HFFc6 (cell line): ENCODE measurements at regions not wholly inside any gene's neighbourhood (a gene's known extent, or its start where the extent isn't known, plus 50 kb on each side); places are given as distances from the start of the nearest gene placed in this dataset.

ENCODE experiments used
- DNase-seq: peaks from one replicate; pipeline ENCODE4 v3.0.0-alpha.2; 2018
- H3K27ac Mint-ChIP-seq: 2 replicates; pipeline ENCODE4 v1.8.0; 2020; ENCODE audit warnings: mild to moderate bottlenecking, mixed read lengths
- H3K27me3 Mint-ChIP-seq: 2 replicates; pipeline ENCODE4 v1.8.0; 2021; ENCODE audit warnings: mild to moderate bottlenecking, moderate library complexity, mixed read lengths; ENCODE audit not compliant: insufficient read depth
- H3K36me3 Mint-ChIP-seq: 2 replicates; pipeline ENCODE4 v1.8.0; 2021; ENCODE audit warnings: low read depth, mixed read lengths
- H3K4me1 Mint-ChIP-seq: 2 replicates; pipeline ENCODE4 v1.8.0; 2020; ENCODE audit warnings: low read depth, mixed read lengths
- H3K4me3 Mint-ChIP-seq: 2 replicates; pipeline ENCODE4 v1.8.0; 2020; ENCODE audit warnings: mild to moderate bottlenecking, moderate library complexity, mixed read lengths
- H3K9me3 Mint-ChIP-seq: 2 replicates; pipeline ENCODE4 v1.8.0; 2020; ENCODE audit warnings: mild to moderate bottlenecking, mixed read lengths
- TF ChIP-seq, protein P1 (sequence below): fragments of 200-600 bp; sonication (generic); IDR thresholded peaks from 2 replicates; pipeline ENCODE4 v1.5.0; 2021; ENCODE audit warnings: antibody characterized with exemption, mild to moderate bottlenecking

- TF ChIP-seq, protein P1, sequence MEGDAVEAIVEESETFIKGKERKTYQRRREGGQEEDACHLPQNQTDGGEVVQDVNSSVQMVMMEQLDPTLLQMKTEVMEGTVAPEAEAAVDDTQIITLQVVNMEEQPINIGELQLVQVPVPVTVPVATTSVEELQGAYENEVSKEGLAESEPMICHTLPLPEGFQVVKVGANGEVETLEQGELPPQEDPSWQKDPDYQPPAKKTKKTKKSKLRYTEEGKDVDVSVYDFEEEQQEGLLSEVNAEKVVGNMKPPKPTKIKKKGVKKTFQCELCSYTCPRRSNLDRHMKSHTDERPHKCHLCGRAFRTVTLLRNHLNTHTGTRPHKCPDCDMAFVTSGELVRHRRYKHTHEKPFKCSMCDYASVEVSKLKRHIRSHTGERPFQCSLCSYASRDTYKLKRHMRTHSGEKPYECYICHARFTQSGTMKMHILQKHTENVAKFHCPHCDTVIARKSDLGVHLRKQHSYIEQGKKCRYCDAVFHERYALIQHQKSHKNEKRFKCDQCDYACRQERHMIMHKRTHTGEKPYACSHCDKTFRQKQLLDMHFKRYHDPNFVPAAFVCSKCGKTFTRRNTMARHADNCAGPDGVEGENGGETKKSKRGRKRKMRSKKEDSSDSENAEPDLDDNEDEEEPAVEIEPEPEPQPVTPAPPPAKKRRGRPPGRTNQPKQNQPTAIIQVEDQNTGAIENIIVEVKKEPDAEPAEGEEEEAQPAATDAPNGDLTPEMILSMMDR = no peak
- DNase-seq = no peak
- no peak overlapping the region for H3K4me3 Mint-ChIP-seq
- H3K9me3 Mint-ChIP-seq = peaks cover 16% of the 10 kb centered on the region
- no peaks in the 10 kb centered on the region; the same call in 1 of the 2 replicates for H3K27me3 Mint-ChIP-seq
- no peaks in the 10 kb centered on the region for H3K36me3 Mint-ChIP-seq
- no peaks in the 10 kb centered on the region for H3K4me1 Mint-ChIP-seq
- H3K27ac Mint-ChIP-seq = no peak overlapping the region
Measured at GRCh38 chr7:67429735-67430134, 433.1 kb downstream of the TYW1 start.

DNA sequence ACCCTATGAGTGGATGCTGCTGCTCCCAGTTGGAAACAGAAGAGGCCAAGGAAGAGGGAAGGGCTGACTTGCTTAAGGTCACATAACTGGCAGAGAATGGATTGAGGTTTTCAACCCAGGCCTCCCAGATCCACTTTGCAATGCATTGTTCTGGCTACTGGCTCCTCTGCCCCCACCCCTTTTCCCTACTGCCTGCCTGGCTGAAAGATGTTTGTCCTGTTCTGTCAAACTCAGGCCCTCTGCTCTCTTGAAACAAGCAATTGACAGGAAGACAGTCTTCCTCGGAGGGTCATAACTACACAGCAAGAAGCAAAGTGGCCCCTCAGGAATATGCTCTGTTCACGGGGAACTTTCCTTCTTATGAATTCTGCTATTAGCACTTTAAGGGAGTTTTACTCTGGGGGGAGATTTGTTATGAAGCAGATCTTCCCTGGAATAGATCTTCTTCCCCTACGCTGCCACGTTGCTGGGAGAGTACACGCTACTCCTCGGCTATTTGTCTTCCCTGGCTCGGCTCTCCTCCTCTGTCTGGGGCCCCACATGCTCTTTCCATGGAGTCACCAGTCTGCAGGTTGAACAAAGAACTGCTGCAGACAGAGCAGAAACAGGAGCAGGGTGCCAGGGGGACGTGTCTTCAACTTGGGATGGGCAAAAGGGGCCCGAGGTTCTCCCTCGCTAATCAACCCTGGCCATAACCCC, 436.1 kb downstream of the TYW1 start:
- TF ChIP-seq, protein P1 = no peak
- DNase-seq = no peak
- Mint-ChIP-seq H3K27ac (no peak overlapping the region), H3K4me1 (no peaks in the 10 kb centered on the region), H3K9me3 (peaks cover 20% of the 10 kb centered on the region), H3K27me3 (no peaks in the 10 kb centered on the region; the same call in 1 of the 2 replicates), H3K36me3 (no peaks in the 10 kb centered on the region), H3K4me3 (no peak overlapping the region)

DNA sequence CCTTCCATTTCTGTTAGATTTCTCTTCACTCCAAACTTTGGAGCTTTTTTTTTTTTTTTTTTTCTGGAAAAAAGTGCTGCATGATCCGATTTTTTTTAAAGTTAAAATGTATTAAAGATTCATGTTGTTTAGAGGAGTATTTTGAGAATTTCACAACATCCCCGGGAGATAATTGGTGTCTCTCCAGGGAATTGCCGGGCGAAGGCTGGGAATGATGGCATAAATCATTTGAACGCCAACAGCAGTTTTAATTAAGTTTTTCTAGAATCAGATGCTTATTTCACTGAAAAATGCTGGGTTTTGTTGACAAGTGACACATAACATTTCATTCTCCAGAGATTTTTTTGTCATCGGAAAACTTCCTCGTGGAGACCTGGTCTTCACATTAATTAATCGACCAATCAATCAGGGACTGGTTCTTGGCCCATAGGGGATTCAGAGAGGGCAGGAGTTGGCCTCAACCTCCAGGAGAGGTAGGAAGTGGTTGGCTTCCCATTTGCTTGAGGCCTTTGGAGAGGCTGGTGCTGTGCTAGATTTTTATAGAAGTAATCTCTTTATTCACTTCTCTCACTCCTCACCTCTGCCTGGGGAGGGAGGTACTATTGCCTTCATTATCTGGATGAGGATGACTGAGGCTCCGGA, 439.4 kb downstream of the TYW1 start:
- no peak overlapping the region for H3K27ac Mint-ChIP-seq
- no peak for DNase-seq
- H3K4me1 Mint-ChIP-seq = no peaks in the 10 kb centered on the region
- TF ChIP-seq, protein P1 = no peak
- no peaks in the 10 kb centered on the region for H3K27me3 Mint-ChIP-seq
- no peak overlapping the region for H3K4me3 Mint-ChIP-seq
- peaks cover 13% of the 10 kb centered on the region for H3K9me3 Mint-ChIP-seq
- H3K36me3 Mint-ChIP-seq = no peaks in the 10 kb centered on the region

DNA sequence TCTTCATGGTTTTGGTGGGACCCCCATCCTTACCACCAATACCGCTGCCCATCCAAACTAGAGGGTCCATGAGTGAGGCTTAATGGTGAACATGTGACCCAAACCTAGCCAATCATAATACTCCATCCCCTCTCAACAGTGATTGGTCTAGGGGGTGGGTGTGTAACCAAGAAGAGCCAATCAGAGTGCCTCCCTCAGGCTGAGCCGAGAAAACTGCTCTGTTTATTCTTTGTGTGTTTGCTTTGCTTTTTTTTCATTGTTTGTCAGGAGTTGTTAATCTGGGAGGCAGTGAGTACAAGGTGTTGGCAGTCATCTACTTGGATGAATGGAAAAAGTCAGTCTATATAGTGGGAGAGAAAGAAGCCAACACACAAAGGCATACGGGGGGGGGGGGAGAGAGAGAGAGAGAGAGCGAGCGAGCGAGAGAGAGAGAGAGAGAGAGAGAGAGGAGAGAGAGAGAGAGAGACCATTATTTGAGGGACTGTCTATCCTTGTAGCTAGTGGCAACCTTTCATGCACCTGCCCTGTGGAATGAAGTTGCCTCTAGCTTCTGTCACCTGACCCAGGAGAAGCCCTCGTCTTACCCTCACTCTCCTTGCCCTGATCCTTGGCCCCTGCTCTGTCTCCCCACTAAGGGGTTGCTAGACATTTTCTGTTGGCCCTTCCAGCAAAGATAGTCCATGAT, 441.7 kb downstream of the TYW1 start:
- no peak overlapping the region for H3K27ac Mint-ChIP-seq
- no peak overlapping the region for H3K4me3 Mint-ChIP-seq
- no peak for DNase-seq
- H3K36me3 Mint-ChIP-seq = no peaks in the 10 kb centered on the region
- H3K27me3 Mint-ChIP-seq = no peaks in the 10 kb centered on the region
- peaks cover 10% of the 10 kb centered on the region for H3K9me3 Mint-ChIP-seq
- TF ChIP-seq, protein P1 = no peak
- no peaks in the 10 kb centered on the region for H3K4me1 Mint-ChIP-seq

DNA sequence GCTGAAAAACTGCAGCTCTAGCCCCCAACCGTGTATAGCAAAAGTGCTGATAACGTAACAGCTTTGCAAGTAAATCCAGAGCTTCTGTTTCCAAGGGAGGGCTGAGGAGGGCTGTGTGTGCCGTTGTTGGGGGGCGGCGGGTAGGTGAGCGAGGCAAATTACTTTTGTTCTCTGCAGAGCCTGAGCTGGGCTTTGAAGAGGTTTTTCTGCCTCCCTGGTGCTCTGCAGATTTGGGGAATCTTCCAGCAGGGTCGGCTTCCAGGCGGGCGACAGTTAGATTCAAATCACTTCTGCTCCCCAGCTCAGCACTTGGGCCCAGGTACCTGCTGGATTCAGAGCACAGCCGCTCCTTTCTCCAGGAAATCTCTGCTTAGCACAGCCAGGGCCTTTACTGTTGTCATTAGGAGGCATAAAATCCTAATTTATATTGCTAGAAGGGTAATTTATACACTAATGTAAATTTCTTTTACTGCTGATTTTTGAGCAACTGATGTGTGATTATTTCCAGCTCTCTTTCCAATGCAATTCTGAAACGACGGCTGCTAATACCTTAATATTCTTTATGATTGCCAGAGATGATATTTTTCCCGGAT, 442.4 kb downstream of the TYW1 start:
- Mint-ChIP-seq H3K36me3 (no peaks in the 10 kb centered on the region), H3K4me1 (no peaks in the 10 kb centered on the region), H3K27me3 (no peaks in the 10 kb centered on the region), H3K27ac (no peak overlapping the region), H3K4me3 (no peak overlapping the region), H3K9me3 (peaks cover 4% of the 10 kb centered on the region; the same call in 1 of the 2 replicates)
- TF ChIP-seq, protein P1 = no peak
- DNase-seq = no peak
